Fibroblast of lung (primary cell): ENCODE measurements at regions not wholly inside any gene's neighbourhood (a gene's known extent, or its start where the extent isn't known, plus 50 kb on each side); places are given as distances from the start of the nearest gene placed in this dataset.

Experiments used
- DNase-seq, 2 donors: peaks; one replicate each; pipeline versions ENCODE4 v3.0.0 to v3.0.0-alpha.2; 2010; ENCODE audit warnings: low read depth in 2 of 2
- H2AFZ ChIP-seq: 2 replicates; pipeline ENCODE4 v1.5.1; 2012; ENCODE audit warnings: low read length, control low read depth, inconsistent platforms
- H3K27ac ChIP-seq: 2 replicates; pipeline ENCODE4 v1.5.1; 2011; ENCODE audit warnings: low read length, control low read depth; ENCODE audit not compliant: insufficient read depth
- H3K27me3 ChIP-seq: 2 replicates; pipeline ENCODE4 v1.5.1; 2011; ENCODE audit warnings: mild to moderate bottlenecking, low read length; ENCODE audit not compliant: control insufficient read depth, insufficient read depth
- H3K36me3 ChIP-seq: 2 replicates; pipeline ENCODE4 v1.5.1; 2011; ENCODE audit warnings: low read length; ENCODE audit not compliant: control insufficient read depth, insufficient read depth
- H3K4me1 ChIP-seq: 2 replicates; pipeline ENCODE4 v1.5.1; 2011; ENCODE audit warnings: low read length; ENCODE audit not compliant: control insufficient read depth, insufficient read depth; ENCODE audit errors: extremely low read depth
- H3K4me2 ChIP-seq: 2 replicates; pipeline ENCODE4 v1.5.1; 2011; ENCODE audit warnings: low read length, control low read depth; ENCODE audit not compliant: insufficient read depth; ENCODE audit errors: extremely low read depth
- H3K4me3 ChIP-seq, 4 experiments: fragments of 200-600 bp in 1 of 4; sonication (generic) in 1 of 4; replicated peaks in 1 of 4; 2 replicates each; pipeline ENCODE4 v1.5.1; 2011 to 2016; ENCODE audit warnings: low read length in 4 of 4, low read depth in 3 of 4, mild to moderate bottlenecking in 3 of 4, control low read depth in 2 of 4, inconsistent platforms in 1 of 4, mixed read lengths in 1 of 4; ENCODE audit not compliant: insufficient read depth in 1 of 4; ENCODE audit errors: control extremely low read depth in 1 of 4
- H3K79me2 ChIP-seq: 2 replicates; pipeline ENCODE4 v1.5.1; 2012; ENCODE audit warnings: mild to moderate bottlenecking, low read length, inconsistent platforms; ENCODE audit not compliant: control insufficient read depth, insufficient read depth
- H3K9ac ChIP-seq: 2 replicates; pipeline ENCODE4 v1.5.1; 2011; ENCODE audit warnings: mild to moderate bottlenecking, low read length, control low read depth; ENCODE audit not compliant: insufficient read depth
- H3K9me3 ChIP-seq: 2 replicates; pipeline ENCODE4 v1.5.1; 2012; ENCODE audit warnings: low read depth, low read length; ENCODE audit not compliant: control insufficient read depth, insufficient read depth
- H4K20me1 ChIP-seq: 2 replicates; pipeline ENCODE4 v1.5.1; 2011; ENCODE audit warnings: low read length; ENCODE audit not compliant: control insufficient read depth, insufficient read depth; ENCODE audit errors: extremely low read depth
- CTCF ChIP-seq, 2 donors: IDR thresholded peaks in 1 of 2; conservative IDR thresholded peaks in 1 of 2; 1 replicate in 1 of 2; 2 replicates in 1 of 2; pipeline ENCODE4 v1.5.1; 2011 to 2012; ENCODE audit warnings: low read length in 2 of 2, control low read depth in 1 of 2, inconsistent platforms in 1 of 2, low read depth in 1 of 2, mild to moderate bottlenecking in 1 of 2
- EZH2 ChIP-seq: IDR thresholded peaks from 2 replicates; pipeline ENCODE4 v1.5.1; 2012; ENCODE audit warnings: low read length, control low read depth, mild to moderate bottlenecking; ENCODE audit errors: missing control alignments

GRCh38 chr4:186939766-186940165 is 216.1 kb upstream of the FAT1 start:
- Histone ChIP-seq H3K4me3 (no peak overlapping the region), H3K36me3 (no peaks in the 10 kb centered on the region), H3K27ac (no peak overlapping the region), H2AFZ (no peak overlapping the region), H4K20me1 (no peaks in the 10 kb centered on the region), H3K9me3 (no peaks in the 10 kb centered on the region), H3K4me1 (peaks cover 2% of the 10 kb centered on the region), H3K9ac (no peak overlapping the region), H3K4me2 (no peak overlapping the region), H3K27me3 (no peaks in the 10 kb centered on the region), H3K79me2 (no peaks in the 10 kb centered on the region)
- no peak for DNase-seq
- TF ChIP-seq CTCF (conservative IDR thresholded peaks at IDR 0.05 in 1 of 2, IDR thresholded peaks at IDR 0.05 in 1 of 2; ENCODE audit: low read depth in 1 of 2, low read length in 2 of 2) (no peak), EZH2 (no peak)

- Histone ChIP-seq H3K27ac (no peak overlapping the region), H3K4me2 (no peak overlapping the region), H3K4me1 (peaks cover 2% of the 10 kb centered on the region), H3K36me3 (no peaks in the 10 kb centered on the region), H4K20me1 (no peaks in the 10 kb centered on the region), H3K79me2 (no peaks in the 10 kb centered on the region), H2AFZ (no peak overlapping the region), H3K9me3 (no peaks in the 10 kb centered on the region), H3K4me3 (no peak overlapping the region), H3K9ac (no peak overlapping the region), H3K27me3 (no peaks in the 10 kb centered on the region)
- DNase-seq, result no peak
- TF ChIP-seq CTCF (conservative IDR thresholded peaks at IDR 0.05 in 1 of 2, IDR thresholded peaks at IDR 0.05 in 1 of 2; ENCODE audit: low read depth in 1 of 2, low read length in 2 of 2) (no peak), EZH2 (no peak)
Observed at GRCh38 chr4:186940476-186940875, 216.8 kb upstream of the FAT1 start.

- Histone ChIP-seq H3K4me3 (no peak overlapping the region), H3K36me3 (no peaks in the 10 kb centered on the region), H4K20me1 (no peaks in the 10 kb centered on the region), H3K27me3 (no peaks in the 10 kb centered on the region), H3K4me1 (peaks cover 2% of the 10 kb centered on the region), H3K79me2 (no peaks in the 10 kb centered on the region), H2AFZ (no peak overlapping the region), H3K9me3 (no peaks in the 10 kb centered on the region), H3K9ac (no peak overlapping the region), H3K4me2 (no peak overlapping the region), H3K27ac (no peak overlapping the region)
- TF ChIP-seq CTCF (conservative IDR thresholded peaks at IDR 0.05 in 1 of 2, IDR thresholded peaks at IDR 0.05 in 1 of 2; ENCODE audit: low read depth in 1 of 2, low read length in 2 of 2) (no peak), EZH2 (no peak)
- DNase-seq, result peak; percentile 43 to 73
Observed at GRCh38 chr4:186942758-186943377, 219.2 kb upstream of the FAT1 start.
